Fibroblast of villous mesenchyme (primary cell): ENCODE measurements at regions not wholly inside any gene's neighbourhood (a gene's known extent, or its start where the extent isn't known, plus 50 kb on each side); places are given as distances from the start of the nearest gene placed in this dataset.
"Not testable (repeated sequence)": the region's sequence is repeated elsewhere in the genome, so short reads cannot be mapped to it uniquely, and the experiment has no call there.

ENCODE experiments used
- DNase-seq: peaks from one replicate; pipeline ENCODE4 v3.0.0-alpha.2; 2010; ENCODE audit warnings: low read depth
- H3K4me3 ChIP-seq: 2 replicates; pipeline ENCODE4 v1.5.1; 2011; ENCODE audit warnings: low read depth, mild to moderate bottlenecking, low read length
- CTCF ChIP-seq: IDR thresholded peaks from 2 replicates; pipeline ENCODE4 v1.5.1; 2012; ENCODE audit warnings: low read depth, mild to moderate bottlenecking, low read length; ENCODE audit not compliant: insufficient read depth

GRCh38 chr5:101206534-101206933 is 303.5 kb upstream of the ST8SIA4 start:
- H3K4me3 ChIP-seq = no peak overlapping the region
- no peak for TF ChIP-seq CTCF
- DNase-seq = no peak

- not testable (repeated sequence) for DNase-seq, H3K4me3 ChIP-seq
These were observed 302.0 kb upstream of the ST8SIA4 start for GRCh38 chr5:101205065-101205464.

- DNase-seq, H3K4me3 ChIP-seq: not testable (repeated sequence)
These were observed 277.3 kb upstream of the ST8SIA4 start for GRCh38 chr5:101180365-101180764.

GRCh38 chr5:101176605-101177004 is 273.5 kb upstream of the ST8SIA4 start:
- H3K4me3 ChIP-seq = no peak overlapping the region
- DNase-seq = no peak
- TF ChIP-seq CTCF = no peak

- TF ChIP-seq CTCF = no peak
- H3K4me3 ChIP-seq = no peak overlapping the region
- DNase-seq = no peak
These were observed 271.9 kb upstream of the ST8SIA4 start for GRCh38 chr5:101174981-101175380.

GRCh38 chr5:101163088-101163487 is 260.0 kb upstream of the ST8SIA4 start:
- no peak for TF ChIP-seq CTCF
- H3K4me3 ChIP-seq = no peak overlapping the region
- DNase-seq = no peak

GRCh38 chr5:101160002-101160401 is 256.9 kb upstream of the ST8SIA4 start:
- DNase-seq = no peak
- no peak overlapping the region for H3K4me3 ChIP-seq
- no peak for TF ChIP-seq CTCF

- no peak for DNase-seq
- no peak overlapping the region for H3K4me3 ChIP-seq
- TF ChIP-seq CTCF = no peak
These were observed 255.9 kb upstream of the ST8SIA4 start for GRCh38 chr5:101159006-101159405.
